C4-2B (cell line): ENCODE measurements at regions not wholly inside any gene's neighbourhood (a gene's known extent, or its start where the extent isn't known, plus 50 kb on each side); places are given as distances from the start of the nearest gene placed in this dataset.

Experiments
- ZFX ChIP-seq: fragments of 450-650 bp; IDR thresholded peaks from 2 replicates; pipeline ENCODE4 v1.6.1; 2017
- TF ChIP-seq, protein P1 (sequence below): fragments of 450-650 bp; conservative IDR thresholded peaks from 2 replicates; pipeline ENCODE4 v1.5.1; 2017; ENCODE audit warnings: mild to moderate bottlenecking

- TF ChIP-seq, protein P1, sequence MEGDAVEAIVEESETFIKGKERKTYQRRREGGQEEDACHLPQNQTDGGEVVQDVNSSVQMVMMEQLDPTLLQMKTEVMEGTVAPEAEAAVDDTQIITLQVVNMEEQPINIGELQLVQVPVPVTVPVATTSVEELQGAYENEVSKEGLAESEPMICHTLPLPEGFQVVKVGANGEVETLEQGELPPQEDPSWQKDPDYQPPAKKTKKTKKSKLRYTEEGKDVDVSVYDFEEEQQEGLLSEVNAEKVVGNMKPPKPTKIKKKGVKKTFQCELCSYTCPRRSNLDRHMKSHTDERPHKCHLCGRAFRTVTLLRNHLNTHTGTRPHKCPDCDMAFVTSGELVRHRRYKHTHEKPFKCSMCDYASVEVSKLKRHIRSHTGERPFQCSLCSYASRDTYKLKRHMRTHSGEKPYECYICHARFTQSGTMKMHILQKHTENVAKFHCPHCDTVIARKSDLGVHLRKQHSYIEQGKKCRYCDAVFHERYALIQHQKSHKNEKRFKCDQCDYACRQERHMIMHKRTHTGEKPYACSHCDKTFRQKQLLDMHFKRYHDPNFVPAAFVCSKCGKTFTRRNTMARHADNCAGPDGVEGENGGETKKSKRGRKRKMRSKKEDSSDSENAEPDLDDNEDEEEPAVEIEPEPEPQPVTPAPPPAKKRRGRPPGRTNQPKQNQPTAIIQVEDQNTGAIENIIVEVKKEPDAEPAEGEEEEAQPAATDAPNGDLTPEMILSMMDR = peak; percentile 28
- TF ChIP-seq ZFX = no peak
Observed at GRCh38 chr12:75816897-75817296, 214.7 kb downstream of the PHLDA1 start.
